ENCODE measurements at regions not wholly inside any gene's neighbourhood (a gene's known extent, or its start where the extent isn't known, plus 50 kb on each side); places are given as distances from the start of the nearest gene placed in this dataset.

GRCh38 chr2:37873229-37873628 lies 51.9 kb upstream of the RMDN2 start:
- no peak for TF ChIP-seq CTCF (conservative IDR thresholded peaks at IDR 0.05)

GRCh38 chr2:37873749-37874330 lies 51.2 kb upstream of the RMDN2 start:
- TF ChIP-seq CTCF (conservative IDR thresholded peaks at IDR 0.05): no peak
- no peak overlapping the region for H3K27ac ChIP-seq

More at GRCh38 chr2:37873229-37873628, 51.9 kb upstream of the RMDN2 start:
- H3K27ac ChIP-seq: no peak overlapping the region

- no peak for TF ChIP-seq CTCF (conservative IDR thresholded peaks at IDR 0.05)
- no peak overlapping the region for H3K27ac ChIP-seq
Observed at GRCh38 chr2:37874470-37874869, 50.6 kb upstream of the RMDN2 start.
